ENCODE measurements at regions not wholly inside any gene's neighbourhood (a gene's known extent, or its start where the extent isn't known, plus 50 kb on each side); places are given as distances from the start of the nearest gene placed in this dataset.

GRCh38 chr13:74039667-74040066 lies 94.5 kb downstream of the KLF12 start:
- TF ChIP-seq POLR2AphosphoS5 (IDR thresholded peaks at IDR 0.05) (peak; percentile 75), CTCF (IDR thresholded peaks at IDR 0.05; ENCODE audit: poor library complexity, severe bottlenecking) (no peak), MXI1 (conservative IDR thresholded peaks at IDR 0.05; ENCODE audit: poor library complexity, severe bottlenecking) (no peak), TAF1 (IDR thresholded peaks at IDR 0.05; ENCODE audit: low read depth) (no peak), EZH2 (IDR thresholded peaks at IDR 0.05; ENCODE audit: borderline replicate concordance, insufficient read depth, low read length, poor library complexity, severe bottlenecking) (no peak)

Data from neural cell (in vitro differentiated cells).